ENCODE measurements at regions not wholly inside any gene's neighbourhood (a gene's known extent, or its start where the extent isn't known, plus 50 kb on each side); places are given as distances from the start of the nearest gene placed in this dataset.

DNA sequence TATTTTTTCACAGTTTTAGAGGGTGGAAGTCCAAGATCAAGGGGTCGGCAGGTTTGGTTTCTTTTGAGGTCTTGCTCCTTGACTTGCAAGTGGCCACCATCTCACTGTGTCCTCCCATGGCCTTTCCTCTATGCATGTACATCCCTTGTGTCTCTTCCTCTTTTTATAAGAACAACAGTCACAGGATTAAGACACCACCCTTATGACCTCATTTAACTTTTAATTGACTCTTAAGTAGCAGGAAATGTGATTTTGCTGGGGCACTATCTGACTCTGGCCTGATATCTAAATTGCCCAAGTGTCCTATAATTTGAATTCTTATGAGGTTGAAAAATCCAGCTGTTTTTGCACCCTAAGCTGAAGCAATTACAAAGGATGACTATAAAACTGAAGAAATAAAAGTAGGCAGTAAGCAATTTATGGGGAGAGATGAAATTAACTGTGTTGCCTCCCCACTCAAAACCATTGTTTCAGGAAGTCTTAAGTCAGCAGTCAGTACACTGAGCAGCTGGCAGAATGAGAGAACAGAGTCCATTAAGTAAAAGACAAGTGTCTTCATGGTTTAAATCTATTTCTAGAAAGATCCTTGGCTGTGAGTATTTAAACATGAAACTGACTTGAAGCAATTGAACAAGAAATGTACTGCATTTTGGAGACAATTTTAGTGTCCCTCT lies 601.3 kb downstream of the SPRY1 start:
- TF ChIP-seq ZNF274 (IDR thresholded peaks at IDR 0.05; ENCODE audit: low read depth, low read length), result no peak
- TF ChIP-seq SUZ12 (IDR thresholded peaks at IDR 0.05; ENCODE audit: extremely low read depth, insufficient read depth, insufficient read length), result no peak

Measured in NT2/D1 (cell line).